Left kidney (tissue), 1 donor: ENCODE measurements at regions not wholly inside any gene's neighbourhood (a gene's known extent, or its start where the extent isn't known, plus 50 kb on each side); places are given as distances from the start of the nearest gene placed in this dataset.
"Not testable (repeated sequence)": the region's sequence is repeated elsewhere in the genome, so short reads cannot be mapped to it uniquely, and the experiment has no call there.

Experiments
- DNase-seq: peaks from one replicate; pipeline ENCODE4 v3.0.0-alpha.2; 2013

- no peak for DNase-seq
These were observed 632.4 kb upstream of the CAMK1G start for GRCh38 chr1:208951026-208951525.

- DNase-seq = peak; percentile 28
These were observed 631.6 kb upstream of the CAMK1G start for GRCh38 chr1:208951908-208952307.

- no peak for DNase-seq
These were observed 620.6 kb upstream of the CAMK1G start for GRCh38 chr1:208962867-208963266.

- DNase-seq = no peak
These were observed 618.2 kb upstream of the CAMK1G start for GRCh38 chr1:208965351-208965750.

GRCh38 chr1:208967334-208967733 is 616.2 kb upstream of the CAMK1G start:
- DNase-seq = no peak

GRCh38 chr1:208974717-208975116 is 608.8 kb upstream of the CAMK1G start:
- DNase-seq = no peak

GRCh38 chr1:208975456-208975855 is 608.1 kb upstream of the CAMK1G start:
- DNase-seq = no peak

GRCh38 chr1:208977012-208977411 is 606.5 kb upstream of the CAMK1G start:
- DNase-seq = no peak

GRCh38 chr1:208977638-208978256 is 605.8 kb upstream of the CAMK1G start:
- no peak for DNase-seq

- DNase-seq = no peak
These were observed 603.7 kb upstream of the CAMK1G start for GRCh38 chr1:208979776-208980175.

- no peak for DNase-seq
These were observed 602.9 kb upstream of the CAMK1G start for GRCh38 chr1:208980605-208981004.

GRCh38 chr1:208985231-208985630 is 598.3 kb upstream of the CAMK1G start:
- no peak for DNase-seq

GRCh38 chr1:208988811-208989222 is 594.7 kb upstream of the CAMK1G start:
- peak; percentile 40 for DNase-seq

- DNase-seq = no peak
These were observed 593.1 kb upstream of the CAMK1G start for GRCh38 chr1:208990456-208990855.

- DNase-seq = not testable (repeated sequence)
These were observed 586.5 kb upstream of the CAMK1G start for GRCh38 chr1:208997053-208997452.

GRCh38 chr1:208997726-208998312 is 585.7 kb upstream of the CAMK1G start:
- no peak for DNase-seq

- no peak for DNase-seq
These were observed 574.9 kb upstream of the CAMK1G start for GRCh38 chr1:209008586-209008985.

GRCh38 chr1:209010475-209011230 is 572.9 kb upstream of the CAMK1G start:
- DNase-seq = no peak

GRCh38 chr1:209012443-209013196 is 570.9 kb upstream of the CAMK1G start:
- no peak for DNase-seq

- DNase-seq = no peak
These were observed 568.4 kb upstream of the CAMK1G start for GRCh38 chr1:209015092-209015491.

- no peak for DNase-seq
These were observed 561.9 kb upstream of the CAMK1G start for GRCh38 chr1:209021622-209022021.

GRCh38 chr1:209023790-209024189 is 559.7 kb upstream of the CAMK1G start:
- no peak for DNase-seq

GRCh38 chr1:209029737-209030136 is 553.8 kb upstream of the CAMK1G start:
- DNase-seq = no peak
